ENCODE measurements at regions not wholly inside any gene's neighbourhood (a gene's known extent, or its start where the extent isn't known, plus 50 kb on each side); places are given as distances from the start of the nearest gene placed in this dataset.

DNA sequence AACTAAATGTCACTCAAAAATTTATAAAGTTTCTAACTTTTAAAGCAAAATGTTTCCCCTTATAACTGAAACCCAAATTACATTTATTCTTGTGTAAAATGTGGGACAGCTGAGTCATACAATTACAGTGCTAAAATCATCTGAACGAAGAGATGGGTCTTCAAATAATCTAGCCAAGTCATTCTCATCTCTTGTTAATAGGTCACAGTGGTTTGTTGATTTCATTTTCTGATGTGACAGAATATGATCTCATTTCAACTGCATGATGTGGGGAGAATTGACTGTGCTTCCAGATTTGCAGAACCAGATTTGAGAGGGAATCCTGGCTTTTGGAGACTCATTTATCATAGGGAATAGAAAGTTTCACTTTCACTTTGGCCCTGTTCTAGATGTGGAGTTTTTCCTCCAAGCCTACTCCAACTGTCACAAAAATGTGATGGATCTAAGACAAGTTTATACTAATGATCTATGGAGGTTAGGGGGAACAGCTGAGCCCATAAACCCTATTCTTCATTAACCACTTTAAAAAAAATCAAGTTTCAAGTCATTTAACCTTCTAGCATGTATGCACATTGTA, 685.0 kb downstream of the PDCD6IP start:
- TF ChIP-seq POLR2A (IDR thresholded peaks at IDR 0.05; ENCODE audit: low read length) (no peak), GATA1 (IDR thresholded peaks at IDR 0.05; ENCODE audit: low read depth, low read length) (no peak)
